22Rv1 (cell line): ENCODE measurements at regions not wholly inside any gene's neighbourhood (a gene's known extent, or its start where the extent isn't known, plus 50 kb on each side); places are given as distances from the start of the nearest gene placed in this dataset.

ENCODE experiments used
- H3K27ac ChIP-seq: fragments of 450-650 bp; 2 replicates; pipeline ENCODE4 v1.5.1; 2017
- ZFX ChIP-seq: fragments of 450-650 bp; IDR thresholded peaks from 2 replicates; pipeline ENCODE4 v1.6.1; 2017; ENCODE audit warnings: antibody characterized with exemption, borderline replicate concordance
- TF ChIP-seq, protein P1 (sequence below): fragments of 450-650 bp; IDR thresholded peaks from 2 replicates; pipeline ENCODE4 v1.5.1; 2017; ENCODE audit warnings: mild to moderate bottlenecking

- TF ChIP-seq, protein P1, sequence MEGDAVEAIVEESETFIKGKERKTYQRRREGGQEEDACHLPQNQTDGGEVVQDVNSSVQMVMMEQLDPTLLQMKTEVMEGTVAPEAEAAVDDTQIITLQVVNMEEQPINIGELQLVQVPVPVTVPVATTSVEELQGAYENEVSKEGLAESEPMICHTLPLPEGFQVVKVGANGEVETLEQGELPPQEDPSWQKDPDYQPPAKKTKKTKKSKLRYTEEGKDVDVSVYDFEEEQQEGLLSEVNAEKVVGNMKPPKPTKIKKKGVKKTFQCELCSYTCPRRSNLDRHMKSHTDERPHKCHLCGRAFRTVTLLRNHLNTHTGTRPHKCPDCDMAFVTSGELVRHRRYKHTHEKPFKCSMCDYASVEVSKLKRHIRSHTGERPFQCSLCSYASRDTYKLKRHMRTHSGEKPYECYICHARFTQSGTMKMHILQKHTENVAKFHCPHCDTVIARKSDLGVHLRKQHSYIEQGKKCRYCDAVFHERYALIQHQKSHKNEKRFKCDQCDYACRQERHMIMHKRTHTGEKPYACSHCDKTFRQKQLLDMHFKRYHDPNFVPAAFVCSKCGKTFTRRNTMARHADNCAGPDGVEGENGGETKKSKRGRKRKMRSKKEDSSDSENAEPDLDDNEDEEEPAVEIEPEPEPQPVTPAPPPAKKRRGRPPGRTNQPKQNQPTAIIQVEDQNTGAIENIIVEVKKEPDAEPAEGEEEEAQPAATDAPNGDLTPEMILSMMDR, result no peak
- TF ChIP-seq ZFX, result no peak
- no peak overlapping the region for H3K27ac ChIP-seq
Observed at GRCh38 chr16:64365448-64365931, 756.4 kb downstream of the CDH11 start.

DNA sequence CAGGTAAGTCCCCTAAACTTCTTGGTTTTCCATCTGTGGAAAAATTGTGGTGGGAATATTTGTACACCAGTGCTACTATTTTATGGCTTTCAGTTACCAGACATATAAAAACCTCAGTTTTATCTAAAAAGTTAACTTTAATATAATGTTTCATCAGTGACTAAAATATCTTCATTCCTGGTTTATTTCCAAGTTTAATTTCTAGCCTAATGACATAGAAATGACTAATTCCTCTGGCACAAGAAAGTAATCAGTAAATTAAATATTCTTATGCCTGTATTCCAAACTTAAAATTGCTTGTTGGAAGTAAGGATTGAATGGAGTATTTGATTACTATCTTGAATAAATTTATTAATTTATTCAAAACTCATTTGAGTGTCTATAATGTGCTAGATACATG lies 757.0 kb downstream of the CDH11 start:
- TF ChIP-seq ZFX, result no peak
- TF ChIP-seq, protein P1, result no peak
- no peak overlapping the region for H3K27ac ChIP-seq

DNA sequence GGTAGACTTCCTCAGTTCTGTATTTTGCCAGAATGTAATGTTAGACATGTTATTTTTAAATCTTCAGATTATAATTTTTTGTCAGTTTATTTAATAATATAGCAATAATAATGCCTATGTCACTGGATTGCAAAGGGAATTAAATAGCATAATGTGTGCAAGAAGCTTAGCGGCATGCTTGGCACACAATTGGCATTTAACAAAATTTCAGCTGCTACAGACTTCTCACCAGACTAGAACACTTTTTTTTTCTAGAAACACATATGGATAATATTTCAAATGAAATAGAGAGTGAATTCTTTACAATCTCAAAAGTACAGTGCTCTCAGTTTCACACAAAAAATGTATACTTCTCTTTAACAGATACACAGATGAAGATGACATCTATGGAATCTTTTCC lies 757.4 kb downstream of the CDH11 start:
- no peak overlapping the region for H3K27ac ChIP-seq
- TF ChIP-seq, protein P1, result no peak
- TF ChIP-seq ZFX, result no peak

DNA sequence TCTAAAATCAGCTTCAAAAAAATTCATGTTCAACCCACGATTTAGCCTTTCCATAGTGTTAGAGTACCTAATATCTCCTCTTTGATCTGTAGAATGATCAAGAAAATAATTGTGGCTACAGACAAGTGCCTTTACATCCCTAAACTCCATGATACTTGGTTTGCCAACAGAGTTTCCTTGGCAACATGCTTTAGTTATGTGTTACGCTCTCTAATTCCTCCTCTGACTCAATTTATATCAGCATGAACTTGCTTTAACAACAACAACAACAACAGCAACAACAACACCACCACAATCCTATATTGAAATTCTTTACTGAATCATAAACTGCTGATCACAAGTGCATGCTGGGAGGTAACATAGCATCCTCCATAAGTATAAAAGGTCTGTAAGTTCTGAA lies 757.8 kb downstream of the CDH11 start:
- no peak overlapping the region for H3K27ac ChIP-seq
- TF ChIP-seq, protein P1, result no peak
- TF ChIP-seq ZFX, result no peak

DNA sequence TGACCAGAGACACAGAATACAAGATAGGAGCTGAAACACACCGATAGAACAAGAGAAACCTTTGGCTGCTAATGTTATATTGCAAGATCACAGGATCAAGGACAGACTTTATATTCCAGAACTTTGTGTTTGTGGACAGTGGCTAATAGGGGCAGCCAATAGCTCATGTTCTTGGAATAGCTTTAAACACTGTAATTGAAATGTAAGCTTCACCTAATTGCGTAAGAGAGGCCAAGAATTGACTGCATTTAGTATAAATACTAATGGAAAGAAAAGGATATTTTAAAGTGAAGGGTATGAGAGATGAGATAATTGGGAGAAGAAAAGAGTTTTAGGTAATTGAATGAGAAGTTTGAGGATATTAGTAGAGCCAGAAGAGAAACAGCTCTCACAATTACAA lies 758.8 kb downstream of the CDH11 start:
- no peak overlapping the region for H3K27ac ChIP-seq
- TF ChIP-seq ZFX, result no peak
- TF ChIP-seq, protein P1, result no peak

GRCh38 chr16:64362193-64362592 lies 759.7 kb downstream of the CDH11 start:
- TF ChIP-seq, protein P1, result no peak
- no peak for TF ChIP-seq ZFX
- no peak overlapping the region for H3K27ac ChIP-seq

DNA sequence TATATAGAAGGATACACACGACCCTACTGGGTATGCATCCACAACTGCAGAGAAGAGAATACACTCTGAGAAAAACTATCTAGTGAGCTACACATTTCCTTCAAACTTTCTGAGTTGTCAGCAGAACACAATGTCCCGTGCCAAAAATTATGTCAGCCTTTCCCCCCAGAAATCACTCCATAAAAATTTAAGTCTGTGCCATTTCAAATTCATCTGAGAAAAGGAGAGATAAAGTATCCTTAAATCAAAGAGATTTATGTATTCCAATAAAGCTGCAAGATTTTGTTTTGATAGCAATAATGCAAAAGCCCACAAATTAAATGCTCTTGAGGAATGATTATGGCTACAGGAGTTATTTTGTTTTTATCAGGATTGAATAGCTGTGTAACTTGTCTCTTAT lies 760.1 kb downstream of the CDH11 start:
- no peak for TF ChIP-seq ZFX
- TF ChIP-seq, protein P1, result no peak

More for the DNA sequence above, 760.1 kb downstream of the CDH11 start:
- no peak overlapping the region for H3K27ac ChIP-seq
